ENCODE measurements at regions not wholly inside any gene's neighbourhood (a gene's known extent, or its start where the extent isn't known, plus 50 kb on each side); places are given as distances from the start of the nearest gene placed in this dataset.

GRCh38 chrX:10070714-10071436 lies 85.9 kb upstream of the CLCN4 start:
- FAIRE-seq, result no peak
- no peaks in the 10 kb centered on the region for H3K27me3 ChIP-seq (ENCODE audit: control insufficient read depth in 1 of 2, insufficient read depth in 2 of 2, low read length in 2 of 2)
- H3K4me1 ChIP-seq (ENCODE audit: insufficient read depth, low read length), result no peaks in the 10 kb centered on the region

More at GRCh38 chrX:10070714-10071436, 85.9 kb upstream of the CLCN4 start:
- intact Hi-C loops (cut with micrococcal nuclease; ENCODE audit: unreplicated experiment) (no loop called here), in situ Hi-C loops (cut with HindIII; ENCODE audit: extremely low pct_ligation_motif_present, low pct_unique_long_range_greater_than_20kb) (no loop called here)
- no peak overlapping the region for H2AFZ ChIP-seq (ENCODE audit: low read length)
- CTCF ChIA-PET (ENCODE audit: low intra/inter-chr PET ratio, low total read pairs), result no interaction called here
- TF ChIP-seq, protein P1, sequence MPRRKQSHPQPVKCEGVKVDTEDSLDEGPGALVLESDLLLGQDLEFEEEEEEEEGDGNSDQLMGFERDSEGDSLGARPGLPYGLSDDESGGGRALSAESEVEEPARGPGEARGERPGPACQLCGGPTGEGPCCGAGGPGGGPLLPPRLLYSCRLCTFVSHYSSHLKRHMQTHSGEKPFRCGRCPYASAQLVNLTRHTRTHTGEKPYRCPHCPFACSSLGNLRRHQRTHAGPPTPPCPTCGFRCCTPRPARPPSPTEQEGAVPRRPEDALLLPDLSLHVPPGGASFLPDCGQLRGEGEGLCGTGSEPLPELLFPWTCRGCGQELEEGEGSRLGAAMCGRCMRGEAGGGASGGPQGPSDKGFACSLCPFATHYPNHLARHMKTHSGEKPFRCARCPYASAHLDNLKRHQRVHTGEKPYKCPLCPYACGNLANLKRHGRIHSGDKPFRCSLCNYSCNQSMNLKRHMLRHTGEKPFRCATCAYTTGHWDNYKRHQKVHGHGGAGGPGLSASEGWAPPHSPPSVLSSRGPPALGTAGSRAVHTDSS (CRISPR knock-in tag; conservative IDR thresholded peaks at IDR 0.05), result no peak
- no peak for TF ChIP-seq TEAD2 (CRISPR knock-in tag; IDR thresholded peaks at IDR 0.05)
- no peak for TF ChIP-seq ONECUT2 (CRISPR knock-in tag; IDR thresholded peaks at IDR 0.05)
- no peak for TF ChIP-seq NFE2L1 (CRISPR knock-in tag; IDR thresholded peaks at IDR 0.05; ENCODE audit: borderline replicate concordance)
- TF ChIP-seq ZNF879 (CRISPR knock-in tag; IDR thresholded peaks at IDR 0.05), result no peak
- no peak for TF ChIP-seq POGK (CRISPR knock-in tag; conservative IDR thresholded peaks at IDR 0.05)
- no peak for TF ChIP-seq ZNF569 (CRISPR knock-in tag; IDR thresholded peaks at IDR 0.05; ENCODE audit: borderline replicate concordance)
- no peak for TF ChIP-seq NRL (CRISPR knock-in tag; IDR thresholded peaks at IDR 0.05; ENCODE audit: borderline replicate concordance)
- TF ChIP-seq ZNF816 (CRISPR knock-in tag; IDR thresholded peaks at IDR 0.05; ENCODE audit: borderline replicate concordance), result no peak
- no peak for TF ChIP-seq HNF4G (IDR thresholded peaks at IDR 0.05; ENCODE audit: borderline replicate concordance, low read depth, low read length)
- no peak for TF ChIP-seq HNF4G (CRISPR knock-in tag; IDR thresholded peaks at IDR 0.05; ENCODE audit: borderline replicate concordance, low read depth)
- no peak for TF ChIP-seq GABPB1 (CRISPR knock-in tag; IDR thresholded peaks at IDR 0.05)
- BruUV-seq (replicated peaks), result no TSS peak
- no peaks in the 10 kb centered on the region for H4K20me1 ChIP-seq (ENCODE audit: insufficient read depth, low read length)
- H3K9ac ChIP-seq (ENCODE audit: insufficient read depth, low read depth, low read length), result no peak overlapping the region
- no peak overlapping the region for H3K4me2 ChIP-seq (ENCODE audit: low read depth, low read length)
- H3K9me3 ChIP-seq (ENCODE audit: low read length), result no peaks in the 10 kb centered on the region
- POLR2A ChIA-PET, result no interaction called here
- H3K79me2 ChIP-seq (ENCODE audit: insufficient read depth, low read length), result no peaks in the 10 kb centered on the region
- H3K27ac ChIP-seq (ENCODE audit: extremely low read length, insufficient read depth, low read length), result no peak overlapping the region
- H3K4me3 ChIP-seq (replicated peaks in 1 of 3; ENCODE audit: insufficient read depth in 1 of 3, low read depth in 2 of 3, low read length in 3 of 3), result no peak overlapping the region
- no peak for ATAC-seq
- no peaks in the 10 kb centered on the region for H3K36me3 ChIP-seq (replicated peaks in 1 of 2; ENCODE audit: control insufficient read depth in 1 of 2, insufficient read depth in 2 of 2, low read length in 2 of 2)
- no peak for DNase-seq (ENCODE audit: low spot score)
- 94% methylated on average over 2 of the region's 7 CpGs for WGBS (ENCODE audit: low lambda C conversion rate)
